ENCODE measurements at regions not wholly inside any gene's neighbourhood (a gene's known extent, or its start where the extent isn't known, plus 50 kb on each side); places are given as distances from the start of the nearest gene placed in this dataset.

DNA sequence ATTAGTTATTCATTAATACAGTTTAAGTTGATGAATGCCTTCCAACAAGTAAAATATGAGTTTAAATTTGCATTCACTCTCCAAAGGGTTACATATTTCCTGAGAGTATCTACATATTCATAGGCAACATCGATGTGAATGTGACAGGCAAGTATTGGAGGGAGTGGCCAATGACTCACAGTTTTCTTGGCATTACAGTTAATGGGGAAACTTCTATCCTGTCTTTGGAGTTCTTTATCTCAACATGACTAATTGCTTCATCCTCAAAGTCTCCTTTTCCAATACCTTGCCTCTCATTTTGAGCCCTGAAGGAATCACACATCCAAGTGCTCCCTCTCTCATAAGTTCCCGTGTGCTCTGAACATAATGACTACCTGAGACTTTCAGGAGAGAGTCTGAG lies 439.7 kb upstream of the FRG2C start:
- TF ChIP-seq CTCF (IDR thresholded peaks at IDR 0.05) (no peak), EP300 (IDR thresholded peaks at IDR 0.05) (no peak), POLR2A (IDR thresholded peaks at IDR 0.05) (no peak)
